ENCODE measurements at regions not wholly inside any gene's neighbourhood (a gene's known extent, or its start where the extent isn't known, plus 50 kb on each side); places are given as distances from the start of the nearest gene placed in this dataset.

DNA sequence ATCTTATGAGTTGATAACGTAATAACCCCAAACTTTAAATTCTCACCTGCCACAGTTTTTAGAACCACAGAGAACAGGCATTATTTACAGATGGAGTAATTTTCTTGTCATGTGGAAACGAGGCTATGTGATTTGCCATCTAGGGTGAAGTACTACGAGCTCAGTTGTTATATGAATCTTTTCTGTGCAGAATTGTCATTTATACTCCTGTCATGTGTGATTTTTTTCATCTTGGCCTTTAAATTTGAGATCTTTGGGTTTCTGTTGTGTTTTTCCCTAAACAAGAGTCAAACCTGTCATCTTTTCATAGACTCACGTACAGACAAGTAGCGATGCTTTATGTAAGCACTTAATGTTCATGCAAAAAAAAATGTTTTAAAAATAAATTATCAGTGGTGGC is 153.7 kb upstream of the TAC1 start:
- Histone ChIP-seq H3K9me3 (no peaks in the 10 kb centered on the region), H3K4me1 (no peaks in the 10 kb centered on the region), H3K27me3 (replicated peaks; ENCODE audit: control insufficient read depth, insufficient read depth, low read length) (no peaks in the 10 kb centered on the region), H3K36me3 (ENCODE audit: control insufficient read depth, insufficient read depth, low read length) (no peaks in the 10 kb centered on the region), H3K4me3 (ENCODE audit: low read depth, low read length) (no peak overlapping the region)
- Mint-ChIP-seq H3K4me3 (ENCODE audit: unreplicated experiment) (no peak overlapping the region), H3K27ac (ENCODE audit: unreplicated experiment) (no peak overlapping the region), H3K9me3 (ENCODE audit: unreplicated experiment) (no peaks in the 10 kb centered on the region), H3K27me3 (ENCODE audit: insufficient read depth, unreplicated experiment) (peaks cover 2% of the 10 kb centered on the region), H3K36me3 (ENCODE audit: insufficient read depth, unreplicated experiment) (no peaks in the 10 kb centered on the region), H3K4me1 (ENCODE audit: low read depth, unreplicated experiment) (no peaks in the 10 kb centered on the region)
- ChIA-PET CTCF (no interaction called here), POLR2A (no interaction called here)
- TF ChIP-seq, protein P1, sequence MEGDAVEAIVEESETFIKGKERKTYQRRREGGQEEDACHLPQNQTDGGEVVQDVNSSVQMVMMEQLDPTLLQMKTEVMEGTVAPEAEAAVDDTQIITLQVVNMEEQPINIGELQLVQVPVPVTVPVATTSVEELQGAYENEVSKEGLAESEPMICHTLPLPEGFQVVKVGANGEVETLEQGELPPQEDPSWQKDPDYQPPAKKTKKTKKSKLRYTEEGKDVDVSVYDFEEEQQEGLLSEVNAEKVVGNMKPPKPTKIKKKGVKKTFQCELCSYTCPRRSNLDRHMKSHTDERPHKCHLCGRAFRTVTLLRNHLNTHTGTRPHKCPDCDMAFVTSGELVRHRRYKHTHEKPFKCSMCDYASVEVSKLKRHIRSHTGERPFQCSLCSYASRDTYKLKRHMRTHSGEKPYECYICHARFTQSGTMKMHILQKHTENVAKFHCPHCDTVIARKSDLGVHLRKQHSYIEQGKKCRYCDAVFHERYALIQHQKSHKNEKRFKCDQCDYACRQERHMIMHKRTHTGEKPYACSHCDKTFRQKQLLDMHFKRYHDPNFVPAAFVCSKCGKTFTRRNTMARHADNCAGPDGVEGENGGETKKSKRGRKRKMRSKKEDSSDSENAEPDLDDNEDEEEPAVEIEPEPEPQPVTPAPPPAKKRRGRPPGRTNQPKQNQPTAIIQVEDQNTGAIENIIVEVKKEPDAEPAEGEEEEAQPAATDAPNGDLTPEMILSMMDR (IDR thresholded peaks at IDR 0.05; ENCODE audit: insufficient read depth in 1 of 2, low read depth in 1 of 2, low read length in 1 of 2, severe bottlenecking in 1 of 2, unreplicated experiment in 1 of 2) = no peak
- no peak for DNase-seq
- intact Hi-C loops (cut with micrococcal nuclease; ENCODE audit: unreplicated experiment) = no loop called here
- BruUV-seq (replicated peaks) = no TSS peak

- POLR2A ChIA-PET = interaction anchor here (0.7 kb wide), 1 partner anchor 694 kb away, joined by 3 read pairs; no protein-coding TSS in a partner anchor
- Mint-ChIP-seq H3K27me3 (ENCODE audit: insufficient read depth, unreplicated experiment) (peaks cover 2% of the 10 kb centered on the region), H3K4me1 (ENCODE audit: low read depth, unreplicated experiment) (no peaks in the 10 kb centered on the region)
Observed at GRCh38 chr7:97580205-97580604, 151.7 kb upstream of the TAC1 start.

GRCh38 chr7:97595439-97595838 is 136.4 kb upstream of the TAC1 start:
- H3K27ac Mint-ChIP-seq (ENCODE audit: unreplicated experiment) = no peak overlapping the region
- no TSS peak for BruUV-seq (replicated peaks)
- intact Hi-C loops (cut with micrococcal nuclease; ENCODE audit: unreplicated experiment) = no loop called here
- H3K36me3 ChIP-seq (ENCODE audit: control insufficient read depth, insufficient read depth, low read length) = no peaks in the 10 kb centered on the region
- no peak overlapping the region for H3K4me3 Mint-ChIP-seq (ENCODE audit: unreplicated experiment)
- no peaks in the 10 kb centered on the region for H3K36me3 Mint-ChIP-seq (ENCODE audit: insufficient read depth, unreplicated experiment)
- H3K4me1 Mint-ChIP-seq (ENCODE audit: low read depth, unreplicated experiment) = no peaks in the 10 kb centered on the region
- H3K27me3 Mint-ChIP-seq (ENCODE audit: insufficient read depth, unreplicated experiment) = peaks cover 10% of the 10 kb centered on the region
- H3K9me3 Mint-ChIP-seq (ENCODE audit: unreplicated experiment) = no peaks in the 10 kb centered on the region
- no peaks in the 10 kb centered on the region for H3K9me3 ChIP-seq
- ChIA-PET POLR2A (no interaction called here), CTCF (no interaction called here)
- H3K4me1 ChIP-seq = no peaks in the 10 kb centered on the region
- H3K4me3 ChIP-seq (ENCODE audit: low read depth, low read length) = no peak overlapping the region
- DNase-seq = no peak
- H3K27me3 ChIP-seq (replicated peaks; ENCODE audit: control insufficient read depth, insufficient read depth, low read length) = no peaks in the 10 kb centered on the region
- TF ChIP-seq, protein P1 (IDR thresholded peaks at IDR 0.05; ENCODE audit: insufficient read depth in 1 of 2, low read depth in 1 of 2, low read length in 1 of 2, severe bottlenecking in 1 of 2, unreplicated experiment in 1 of 2) = no peak

More at GRCh38 chr7:97580205-97580604, 151.7 kb upstream of the TAC1 start:
- CTCF ChIA-PET = no interaction called here
- no peak overlapping the region for H3K4me3 ChIP-seq (ENCODE audit: low read depth, low read length)
- H3K27me3 ChIP-seq (replicated peaks; ENCODE audit: control insufficient read depth, insufficient read depth, low read length) = no peaks in the 10 kb centered on the region
- Mint-ChIP-seq H3K36me3 (ENCODE audit: insufficient read depth, unreplicated experiment) (no peaks in the 10 kb centered on the region), H3K4me3 (ENCODE audit: unreplicated experiment) (no peak overlapping the region), H3K9me3 (ENCODE audit: unreplicated experiment) (no peaks in the 10 kb centered on the region), H3K27ac (ENCODE audit: unreplicated experiment) (no peak overlapping the region)
- intact Hi-C loops (cut with micrococcal nuclease; ENCODE audit: unreplicated experiment) = no loop called here
- no peaks in the 10 kb centered on the region for H3K36me3 ChIP-seq (ENCODE audit: control insufficient read depth, insufficient read depth, low read length)
- no peaks in the 10 kb centered on the region for H3K9me3 ChIP-seq
- H3K4me1 ChIP-seq = no peaks in the 10 kb centered on the region
- no TSS peak for BruUV-seq (replicated peaks)
- TF ChIP-seq, protein P1 (IDR thresholded peaks at IDR 0.05; ENCODE audit: insufficient read depth in 1 of 2, low read depth in 1 of 2, low read length in 1 of 2, severe bottlenecking in 1 of 2, unreplicated experiment in 1 of 2) = no peak
- no peak for DNase-seq
